ENCODE measurements at regions not wholly inside any gene's neighbourhood (a gene's known extent, or its start where the extent isn't known, plus 50 kb on each side); places are given as distances from the start of the nearest gene placed in this dataset.

DNA sequence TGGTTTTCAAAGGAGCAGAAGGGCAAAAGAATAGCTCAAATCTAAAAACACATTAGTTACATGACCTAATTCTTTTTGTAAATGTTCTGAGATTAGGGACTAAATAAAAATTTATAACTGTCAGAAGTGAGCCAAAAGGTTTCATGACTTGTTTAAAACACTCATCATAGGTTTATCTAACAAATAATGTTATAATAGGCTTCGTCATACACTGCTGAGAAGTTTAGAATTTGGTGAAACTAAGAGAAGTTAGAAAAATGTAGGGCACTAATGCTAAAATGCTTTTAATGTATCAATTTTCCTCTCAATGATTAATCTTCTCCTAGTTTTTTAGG is 468.8 kb upstream of the CDIN1 start:
- TF ChIP-seq, protein P1, sequence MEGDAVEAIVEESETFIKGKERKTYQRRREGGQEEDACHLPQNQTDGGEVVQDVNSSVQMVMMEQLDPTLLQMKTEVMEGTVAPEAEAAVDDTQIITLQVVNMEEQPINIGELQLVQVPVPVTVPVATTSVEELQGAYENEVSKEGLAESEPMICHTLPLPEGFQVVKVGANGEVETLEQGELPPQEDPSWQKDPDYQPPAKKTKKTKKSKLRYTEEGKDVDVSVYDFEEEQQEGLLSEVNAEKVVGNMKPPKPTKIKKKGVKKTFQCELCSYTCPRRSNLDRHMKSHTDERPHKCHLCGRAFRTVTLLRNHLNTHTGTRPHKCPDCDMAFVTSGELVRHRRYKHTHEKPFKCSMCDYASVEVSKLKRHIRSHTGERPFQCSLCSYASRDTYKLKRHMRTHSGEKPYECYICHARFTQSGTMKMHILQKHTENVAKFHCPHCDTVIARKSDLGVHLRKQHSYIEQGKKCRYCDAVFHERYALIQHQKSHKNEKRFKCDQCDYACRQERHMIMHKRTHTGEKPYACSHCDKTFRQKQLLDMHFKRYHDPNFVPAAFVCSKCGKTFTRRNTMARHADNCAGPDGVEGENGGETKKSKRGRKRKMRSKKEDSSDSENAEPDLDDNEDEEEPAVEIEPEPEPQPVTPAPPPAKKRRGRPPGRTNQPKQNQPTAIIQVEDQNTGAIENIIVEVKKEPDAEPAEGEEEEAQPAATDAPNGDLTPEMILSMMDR (conservative IDR thresholded peaks at IDR 0.05 in 1 of 2, IDR thresholded peaks at IDR 0.05 in 1 of 2; ENCODE audit: low read depth in 1 of 2, low read length in 2 of 2) = no peak
- TF ChIP-seq EZH2 (IDR thresholded peaks at IDR 0.05; ENCODE audit: low read length, missing control alignments) = no peak
